ENCODE measurements at regions not wholly inside any gene's neighbourhood (a gene's known extent, or its start where the extent isn't known, plus 50 kb on each side); places are given as distances from the start of the nearest gene placed in this dataset.
"Not testable (repeated sequence)": the region's sequence is repeated elsewhere in the genome, so short reads cannot be mapped to it uniquely, and the experiment has no call there.

GRCh38 chr22:22730655-22731373 lies 86.4 kb downstream of the GGTLC2 start:
- in situ Hi-C loops (cut with HindIII; ENCODE audit: low sequenced_read_pairs), result no loop called here
- DNase-seq (ENCODE audit: low read depth, low spot score), result no peak
- H3K4me3 ChIP-seq (ENCODE audit: low read depth, low read length), result no peak overlapping the region
- TF ChIP-seq CTCF (IDR thresholded peaks at IDR 0.05; ENCODE audit: low read depth, low read length), result no peak

- TF ChIP-seq CTCF (IDR thresholded peaks at IDR 0.05; ENCODE audit: low read depth, low read length), result no peak
- in situ Hi-C loops (cut with HindIII; ENCODE audit: low sequenced_read_pairs), result no loop called here
- H3K4me3 ChIP-seq (ENCODE audit: low read depth, low read length), result no peak overlapping the region
- DNase-seq (ENCODE audit: low read depth, low spot score), result no peak
These were observed 86.9 kb downstream of the GGTLC2 start for GRCh38 chr22:22731374-22731676.

- DNase-seq (ENCODE audit: low read depth, low spot score); in situ Hi-C loops (cut with HindIII; ENCODE audit: low sequenced_read_pairs); H3K4me3 ChIP-seq (ENCODE audit: low read depth, low read length): not testable (repeated sequence)
These were observed 88.6 kb downstream of the GGTLC2 start for GRCh38 chr22:22733006-22733405.

GRCh38 chr22:22733881-22734373 lies 89.5 kb downstream of the GGTLC2 start:
- no peak overlapping the region for H3K4me3 ChIP-seq (ENCODE audit: low read depth, low read length)
- in situ Hi-C loops (cut with HindIII; ENCODE audit: low sequenced_read_pairs), result no loop called here
- no peak for DNase-seq (ENCODE audit: low read depth, low spot score)
- TF ChIP-seq CTCF (IDR thresholded peaks at IDR 0.05; ENCODE audit: low read depth, low read length), result no peak

- H3K4me3 ChIP-seq (ENCODE audit: low read depth, low read length); in situ Hi-C loops (cut with HindIII; ENCODE audit: low sequenced_read_pairs); DNase-seq (ENCODE audit: low read depth, low spot score): not testable (repeated sequence)
These were observed 90.2 kb downstream of the GGTLC2 start for GRCh38 chr22:22734395-22735272.

GRCh38 chr22:22735276-22735675 lies 90.9 kb downstream of the GGTLC2 start:
- DNase-seq (ENCODE audit: low read depth, low spot score); H3K4me3 ChIP-seq (ENCODE audit: low read depth, low read length); in situ Hi-C loops (cut with HindIII; ENCODE audit: low sequenced_read_pairs): not testable (repeated sequence)

GRCh38 chr22:22735695-22736611 lies 91.5 kb downstream of the GGTLC2 start:
- no peak overlapping the region for H3K4me3 ChIP-seq (ENCODE audit: low read depth, low read length)
- DNase-seq (ENCODE audit: low read depth, low spot score), result no peak
- TF ChIP-seq CTCF (IDR thresholded peaks at IDR 0.05; ENCODE audit: low read depth, low read length), result no peak
- in situ Hi-C loops (cut with HindIII; ENCODE audit: low sequenced_read_pairs), result no loop called here
